Renal pelvis (tissue), 1 donor: ENCODE measurements at regions not wholly inside any gene's neighbourhood (a gene's known extent, or its start where the extent isn't known, plus 50 kb on each side); places are given as distances from the start of the nearest gene placed in this dataset.

Experiments used
- DNase-seq: peaks from one replicate; pipeline ENCODE4 v3.0.0-alpha.2; 2013

GRCh38 chr12:94712815-94713515, 62.6 kb upstream of the TMCC3 start:
- DNase-seq: peak; percentile 34

DNA sequence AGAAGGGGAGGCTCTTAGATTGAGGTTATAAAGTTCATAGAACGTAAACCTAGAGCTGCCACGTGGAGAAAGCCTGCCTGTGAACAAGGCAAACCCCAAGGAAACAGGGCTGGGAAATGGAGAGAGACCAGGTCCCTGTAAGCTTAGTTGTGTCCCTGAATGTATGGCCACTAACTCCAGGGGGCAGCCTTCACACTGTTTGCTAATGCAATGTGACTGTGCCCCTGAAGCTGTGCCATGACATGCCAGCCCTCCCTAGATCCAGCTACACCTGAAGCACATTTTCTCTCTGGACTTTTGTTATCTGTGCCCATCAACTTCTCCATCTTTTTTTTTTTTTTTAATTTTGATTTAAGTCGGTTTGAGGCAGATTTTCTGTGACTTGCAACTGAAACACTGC, 60.6 kb upstream of the TMCC3 start:
- no peak for DNase-seq

GRCh38 chr12:94707892-94708291, 57.5 kb upstream of the TMCC3 start:
- peak; percentile 81 for DNase-seq

GRCh38 chr12:94707036-94707435, 56.7 kb upstream of the TMCC3 start:
- DNase-seq: no peak

DNA sequence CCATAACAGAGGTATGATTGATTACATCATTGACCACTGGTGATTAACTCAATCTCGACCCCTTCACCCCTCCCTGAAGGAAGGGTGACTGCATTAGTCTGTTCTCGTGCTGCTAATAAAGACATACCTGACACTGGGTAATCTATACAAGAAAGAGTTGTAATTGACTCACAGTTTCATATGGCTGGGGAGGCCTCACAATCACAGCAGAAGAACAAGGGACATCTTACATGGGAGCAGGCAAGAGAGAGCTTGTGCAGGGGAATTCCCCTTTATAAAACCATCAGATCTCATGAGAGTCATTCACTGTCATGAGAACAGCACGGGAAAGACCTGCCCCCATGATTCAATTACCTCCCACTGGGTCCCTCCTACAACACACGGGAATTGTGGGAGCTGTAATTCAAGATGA, 55.9 kb upstream of the TMCC3 start:
- no peak for DNase-seq

DNA sequence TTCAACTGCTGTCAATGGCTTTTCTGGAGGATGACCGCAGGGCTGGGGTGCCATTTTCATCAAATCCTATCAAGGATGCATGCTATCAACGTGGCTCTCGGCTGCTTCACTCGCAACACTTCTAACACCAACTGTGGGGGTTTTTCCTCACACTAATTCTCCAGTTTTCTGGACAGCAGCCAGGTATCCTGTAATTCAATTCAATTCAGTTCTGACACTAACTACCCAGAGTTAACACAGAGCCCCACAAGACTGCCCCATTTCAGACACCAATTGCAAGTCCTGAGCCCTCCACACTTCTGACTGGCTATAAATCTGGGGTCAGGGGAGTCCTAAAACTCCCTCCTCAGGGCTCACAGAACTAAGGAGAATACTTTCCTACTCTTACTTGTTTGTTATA, 55.3 kb upstream of the TMCC3 start:
- DNase-seq: peak; percentile 38

DNA sequence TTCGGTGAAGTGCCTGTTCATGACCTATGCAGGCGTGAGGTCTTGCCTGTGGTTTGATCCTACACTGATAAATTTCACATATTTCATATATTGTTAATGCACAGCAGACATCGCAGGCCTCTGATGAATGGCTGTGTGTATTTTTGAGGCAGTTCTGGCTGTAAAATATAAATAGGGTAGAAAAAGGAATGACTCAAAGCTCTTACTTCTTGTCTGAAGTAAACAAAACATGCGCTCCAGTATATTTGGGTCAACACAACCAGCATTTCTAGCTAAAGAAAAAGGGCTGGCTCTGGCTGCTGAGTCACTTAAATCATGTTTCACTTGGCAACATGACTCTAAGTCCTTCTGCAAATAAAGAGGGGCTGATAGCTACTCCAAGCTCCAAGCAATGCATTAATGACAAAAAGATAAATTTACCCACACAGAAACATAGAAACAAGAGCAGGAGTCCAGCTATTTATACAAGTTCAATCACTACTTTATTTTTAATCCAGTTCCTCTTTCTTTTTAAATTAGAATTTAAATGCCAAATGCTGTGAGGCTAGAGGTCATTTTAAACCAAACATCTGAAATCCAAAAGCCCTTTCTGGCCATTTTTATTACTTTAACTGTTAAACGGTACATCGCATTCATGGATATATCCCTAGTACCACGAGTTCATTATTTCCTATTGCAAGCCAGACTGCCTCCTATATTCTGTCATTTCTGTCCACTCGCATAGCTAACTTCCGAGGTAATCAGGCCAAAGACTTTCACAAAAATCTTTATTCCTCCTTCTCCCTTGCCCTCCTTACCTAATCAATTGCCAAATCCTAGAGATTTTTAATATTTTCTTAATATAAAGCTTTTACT, 54.3 kb upstream of the TMCC3 start:
- DNase-seq: peak; percentile 80

GRCh38 chr12:94702696-94703095, 52.3 kb upstream of the TMCC3 start:
- no peak for DNase-seq

DNA sequence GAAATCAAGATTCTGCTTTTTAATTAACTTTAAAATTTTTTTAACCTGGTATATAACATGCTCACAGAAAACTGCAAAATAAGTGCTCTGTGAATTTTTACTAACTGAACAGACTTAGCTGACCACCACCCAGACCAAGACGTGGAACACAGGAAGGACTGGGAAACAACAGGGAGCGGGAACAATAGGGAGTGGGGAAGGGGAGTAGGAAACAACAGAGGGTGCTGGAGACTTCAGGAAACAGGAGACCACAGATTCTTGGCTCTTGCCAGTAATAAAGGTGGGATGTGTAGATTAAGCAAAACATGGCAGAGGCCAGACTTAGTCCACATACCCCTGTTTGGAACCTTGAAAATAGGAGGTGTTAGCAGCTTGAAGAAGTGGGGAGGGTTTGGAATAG, 51.4 kb upstream of the TMCC3 start:
- no peak for DNase-seq

- no peak for DNase-seq
Observed at GRCh38 chr12:94700662-94701061, 50.3 kb upstream of the TMCC3 start.
